AG10803 (cell line): ENCODE measurements at regions not wholly inside any gene's neighbourhood (a gene's known extent, or its start where the extent isn't known, plus 50 kb on each side); places are given as distances from the start of the nearest gene placed in this dataset.
"Not testable (repeated sequence)": the region's sequence is repeated elsewhere in the genome, so short reads cannot be mapped to it uniquely, and the experiment has no call there.

Experiments
- DNase-seq: peaks from one replicate; pipeline ENCODE4 v3.0.0; 2010; ENCODE audit warnings: low read depth
- H3K4me3 ChIP-seq: 2 replicates; pipeline ENCODE4 v1.5.1; 2011; ENCODE audit warnings: mild to moderate bottlenecking, low read length, control low read depth
- TF ChIP-seq, protein P1 (sequence below): conservative IDR thresholded peaks from 2 replicates; pipeline ENCODE4 v1.5.1; 2011; ENCODE audit warnings: mild to moderate bottlenecking, low read length, control low read depth, inconsistent platforms

GRCh38 chr2:176879426-176879995 is 333.1 kb upstream of the HNRNPA3 start:
- no peak overlapping the region for H3K4me3 ChIP-seq
- DNase-seq, result no peak
- TF ChIP-seq, protein P1, sequence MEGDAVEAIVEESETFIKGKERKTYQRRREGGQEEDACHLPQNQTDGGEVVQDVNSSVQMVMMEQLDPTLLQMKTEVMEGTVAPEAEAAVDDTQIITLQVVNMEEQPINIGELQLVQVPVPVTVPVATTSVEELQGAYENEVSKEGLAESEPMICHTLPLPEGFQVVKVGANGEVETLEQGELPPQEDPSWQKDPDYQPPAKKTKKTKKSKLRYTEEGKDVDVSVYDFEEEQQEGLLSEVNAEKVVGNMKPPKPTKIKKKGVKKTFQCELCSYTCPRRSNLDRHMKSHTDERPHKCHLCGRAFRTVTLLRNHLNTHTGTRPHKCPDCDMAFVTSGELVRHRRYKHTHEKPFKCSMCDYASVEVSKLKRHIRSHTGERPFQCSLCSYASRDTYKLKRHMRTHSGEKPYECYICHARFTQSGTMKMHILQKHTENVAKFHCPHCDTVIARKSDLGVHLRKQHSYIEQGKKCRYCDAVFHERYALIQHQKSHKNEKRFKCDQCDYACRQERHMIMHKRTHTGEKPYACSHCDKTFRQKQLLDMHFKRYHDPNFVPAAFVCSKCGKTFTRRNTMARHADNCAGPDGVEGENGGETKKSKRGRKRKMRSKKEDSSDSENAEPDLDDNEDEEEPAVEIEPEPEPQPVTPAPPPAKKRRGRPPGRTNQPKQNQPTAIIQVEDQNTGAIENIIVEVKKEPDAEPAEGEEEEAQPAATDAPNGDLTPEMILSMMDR, result no peak

DNA sequence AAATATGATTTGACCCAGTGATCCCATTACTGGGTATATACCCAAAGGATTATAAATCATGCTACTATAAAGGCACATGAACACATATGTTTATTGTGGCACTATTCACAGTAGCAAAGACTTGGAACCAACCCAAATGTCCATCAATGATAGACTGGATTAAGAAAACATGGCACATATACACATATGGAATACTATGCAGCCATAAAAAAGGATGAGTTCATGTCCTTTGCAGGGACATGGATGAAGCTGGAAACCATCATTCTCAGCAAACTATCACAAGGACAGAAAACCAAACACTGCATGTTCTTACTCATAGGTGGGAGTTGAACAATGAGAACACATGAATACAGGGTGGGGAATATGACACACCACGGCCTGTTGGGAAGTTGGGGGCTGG is 330.5 kb upstream of the HNRNPA3 start:
- not testable (repeated sequence) for DNase-seq, H3K4me3 ChIP-seq

GRCh38 chr2:176885001-176885643 is 327.5 kb upstream of the HNRNPA3 start:
- no peak overlapping the region for H3K4me3 ChIP-seq
- no peak for DNase-seq
- TF ChIP-seq, protein P1, result no peak

GRCh38 chr2:176885661-176886060 is 326.9 kb upstream of the HNRNPA3 start:
- DNase-seq, result no peak
- no peak overlapping the region for H3K4me3 ChIP-seq
- TF ChIP-seq, protein P1, result no peak

GRCh38 chr2:176891105-176891504 is 321.5 kb upstream of the HNRNPA3 start:
- H3K4me3 ChIP-seq, result no peak overlapping the region
- DNase-seq, result no peak
- TF ChIP-seq, protein P1, result no peak

- DNase-seq, result no peak
- H3K4me3 ChIP-seq, result no peak overlapping the region
- TF ChIP-seq, protein P1, result no peak
Measured at GRCh38 chr2:176891857-176892256, 320.7 kb upstream of the HNRNPA3 start.

DNA sequence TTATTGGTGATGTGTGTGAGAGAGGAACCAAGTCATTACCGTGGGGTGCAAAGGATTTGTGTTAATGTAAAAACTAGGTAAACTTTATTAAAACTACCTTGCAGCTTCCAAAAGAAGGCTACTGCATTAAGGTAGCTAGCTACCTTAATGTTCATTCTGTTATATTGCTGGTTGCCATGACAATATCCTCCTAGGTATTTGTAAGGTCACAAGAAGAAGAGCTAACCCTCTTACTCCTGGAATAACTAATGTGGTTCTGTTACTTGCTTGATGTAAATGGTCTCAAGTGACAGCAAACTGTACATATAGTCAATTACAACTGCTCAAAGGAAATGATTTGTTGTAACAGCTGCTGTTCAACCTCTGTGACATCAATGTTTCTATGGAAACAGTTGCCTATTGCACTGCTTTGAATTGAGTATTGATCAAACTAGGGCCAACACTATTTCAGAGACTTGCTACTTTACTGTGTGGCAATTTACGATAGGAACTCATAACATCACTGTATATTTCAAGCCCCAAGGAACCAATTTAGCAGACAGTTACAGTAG is 319.8 kb upstream of the HNRNPA3 start:
- TF ChIP-seq, protein P1, result no peak
- DNase-seq, result no peak
- H3K4me3 ChIP-seq, result no peak overlapping the region
